Astrocyte of the spinal cord (primary cell): ENCODE measurements at regions not wholly inside any gene's neighbourhood (a gene's known extent, or its start where the extent isn't known, plus 50 kb on each side); places are given as distances from the start of the nearest gene placed in this dataset.
"Not testable (repeated sequence)": the region's sequence is repeated elsewhere in the genome, so short reads cannot be mapped to it uniquely, and the experiment has no call there.

Source experiments
- DNase-seq: peaks from one replicate; pipeline ENCODE4 v3.0.0; 2011; ENCODE audit warnings: low read depth, low spot score
- H3K4me3 ChIP-seq: 2 replicates; pipeline ENCODE4 v1.5.1; 2011; ENCODE audit warnings: low read depth, mild to moderate bottlenecking, low read length, moderate library complexity
- in situ Hi-C: cut with HindIII; loops from 2 replicates; pipeline ENCODE4 v1.10.0; 2017; ENCODE audit warnings: low sequenced_read_pairs
- TF ChIP-seq, protein P1 (sequence below): IDR thresholded peaks from 2 replicates; pipeline ENCODE4 v1.5.1; 2012; ENCODE audit warnings: low read depth, mild to moderate bottlenecking, low read length, inconsistent platforms

DNA sequence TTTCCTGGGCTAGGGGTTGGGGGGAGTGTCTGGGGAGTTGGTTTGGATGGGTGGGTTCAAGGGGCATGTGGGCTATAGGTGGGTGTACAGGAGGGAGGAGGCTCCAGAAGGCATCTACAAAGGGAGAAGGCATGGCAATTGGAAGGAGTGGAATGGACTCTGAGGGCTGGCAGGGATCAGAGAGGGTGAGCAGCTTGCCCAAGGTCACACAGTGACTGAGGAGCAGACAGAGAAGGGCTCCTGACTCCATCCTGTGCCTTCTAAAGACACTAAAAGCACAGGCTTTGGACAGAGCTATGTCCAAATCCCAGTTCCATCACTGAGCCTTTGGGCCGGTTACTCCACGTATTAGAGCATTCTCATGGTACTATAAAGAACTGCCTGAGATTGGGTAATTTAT, 151.8 kb downstream of the PTPRU start:
- no peak overlapping the region for H3K4me3 ChIP-seq
- DNase-seq: no peak
- TF ChIP-seq, protein P1, sequence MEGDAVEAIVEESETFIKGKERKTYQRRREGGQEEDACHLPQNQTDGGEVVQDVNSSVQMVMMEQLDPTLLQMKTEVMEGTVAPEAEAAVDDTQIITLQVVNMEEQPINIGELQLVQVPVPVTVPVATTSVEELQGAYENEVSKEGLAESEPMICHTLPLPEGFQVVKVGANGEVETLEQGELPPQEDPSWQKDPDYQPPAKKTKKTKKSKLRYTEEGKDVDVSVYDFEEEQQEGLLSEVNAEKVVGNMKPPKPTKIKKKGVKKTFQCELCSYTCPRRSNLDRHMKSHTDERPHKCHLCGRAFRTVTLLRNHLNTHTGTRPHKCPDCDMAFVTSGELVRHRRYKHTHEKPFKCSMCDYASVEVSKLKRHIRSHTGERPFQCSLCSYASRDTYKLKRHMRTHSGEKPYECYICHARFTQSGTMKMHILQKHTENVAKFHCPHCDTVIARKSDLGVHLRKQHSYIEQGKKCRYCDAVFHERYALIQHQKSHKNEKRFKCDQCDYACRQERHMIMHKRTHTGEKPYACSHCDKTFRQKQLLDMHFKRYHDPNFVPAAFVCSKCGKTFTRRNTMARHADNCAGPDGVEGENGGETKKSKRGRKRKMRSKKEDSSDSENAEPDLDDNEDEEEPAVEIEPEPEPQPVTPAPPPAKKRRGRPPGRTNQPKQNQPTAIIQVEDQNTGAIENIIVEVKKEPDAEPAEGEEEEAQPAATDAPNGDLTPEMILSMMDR: no peak
- in situ Hi-C loops: loop anchor here (25.0 kb wide), 1 partner anchor 151 kb away; the partner anchor contains the start of genes MECR and PTPRU

DNA sequence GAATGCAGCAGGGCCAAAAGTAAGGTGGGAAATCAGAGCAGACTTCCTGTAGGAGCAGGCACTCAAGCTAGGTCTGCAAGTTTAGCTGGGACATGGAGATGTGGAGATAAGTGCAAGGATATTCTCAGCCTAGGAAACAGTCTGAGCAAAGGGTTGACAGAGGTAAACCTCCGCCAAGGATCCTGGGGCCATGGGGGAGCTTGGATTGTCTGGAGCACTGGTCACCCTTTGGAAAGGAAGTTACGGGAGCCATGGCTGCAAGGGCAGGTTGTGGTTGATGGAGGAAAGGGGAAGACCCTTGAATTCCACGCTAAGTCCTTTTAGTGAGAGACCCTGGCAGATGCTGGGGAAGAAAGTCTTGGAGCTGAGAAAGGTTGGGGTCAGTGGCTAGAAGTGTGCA, 150.9 kb downstream of the PTPRU start:
- DNase-seq: no peak
- H3K4me3 ChIP-seq: no peak overlapping the region
- in situ Hi-C loops: loop anchor here (25.0 kb wide), 1 partner anchor 150 kb away; the partner anchor contains the start of genes MECR and PTPRU
- TF ChIP-seq, protein P1: no peak

DNA sequence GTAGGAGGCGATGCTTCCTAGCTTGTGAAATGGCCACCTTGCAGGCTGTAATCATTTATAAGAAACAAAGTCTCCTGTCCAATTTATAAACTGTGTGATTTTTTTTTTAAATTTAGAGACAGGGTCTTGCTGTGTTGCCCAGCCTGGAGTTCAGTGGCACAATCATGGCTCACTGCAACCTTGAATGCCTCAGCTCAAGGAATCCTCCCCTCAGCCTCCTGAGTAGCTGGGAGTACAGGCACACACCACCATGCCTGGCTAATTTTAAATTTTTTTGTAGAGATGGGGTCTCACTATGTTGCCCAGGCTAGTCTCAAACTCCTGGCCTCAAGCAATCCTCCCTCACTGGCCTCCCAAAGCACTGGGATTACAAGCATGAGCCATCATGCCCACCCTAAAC, 150.1 kb downstream of the PTPRU start:
- not testable (repeated sequence) for DNase-seq, H3K4me3 ChIP-seq
- in situ Hi-C loops: loop anchor here (25.0 kb wide), 1 partner anchor 149 kb away; the partner anchor contains the start of genes MECR and PTPRU

DNA sequence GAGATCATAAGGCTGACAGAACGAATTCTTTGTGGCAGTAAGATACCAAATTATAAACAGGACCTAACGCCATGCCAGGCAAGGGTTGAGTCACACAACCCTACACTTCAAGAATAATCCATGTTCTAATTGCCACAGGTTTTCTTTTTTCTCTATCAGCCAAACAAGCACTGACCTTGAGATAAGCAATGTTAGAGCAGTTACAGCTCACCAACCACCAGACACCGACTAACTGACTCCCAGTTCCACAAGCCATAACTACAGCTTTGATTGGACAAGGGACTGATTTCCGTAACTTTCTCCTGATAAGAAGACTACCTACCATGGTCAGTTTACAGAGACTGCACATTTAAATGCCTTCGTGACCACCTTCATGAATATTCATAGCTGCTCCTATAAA, 149.6 kb downstream of the PTPRU start:
- TF ChIP-seq, protein P1: no peak
- H3K4me3 ChIP-seq: no peak overlapping the region
- in situ Hi-C loops: loop anchor here (25.0 kb wide), 1 partner anchor 149 kb away; the partner anchor contains the start of genes MECR and PTPRU
- peak; percentile 14 for DNase-seq

DNA sequence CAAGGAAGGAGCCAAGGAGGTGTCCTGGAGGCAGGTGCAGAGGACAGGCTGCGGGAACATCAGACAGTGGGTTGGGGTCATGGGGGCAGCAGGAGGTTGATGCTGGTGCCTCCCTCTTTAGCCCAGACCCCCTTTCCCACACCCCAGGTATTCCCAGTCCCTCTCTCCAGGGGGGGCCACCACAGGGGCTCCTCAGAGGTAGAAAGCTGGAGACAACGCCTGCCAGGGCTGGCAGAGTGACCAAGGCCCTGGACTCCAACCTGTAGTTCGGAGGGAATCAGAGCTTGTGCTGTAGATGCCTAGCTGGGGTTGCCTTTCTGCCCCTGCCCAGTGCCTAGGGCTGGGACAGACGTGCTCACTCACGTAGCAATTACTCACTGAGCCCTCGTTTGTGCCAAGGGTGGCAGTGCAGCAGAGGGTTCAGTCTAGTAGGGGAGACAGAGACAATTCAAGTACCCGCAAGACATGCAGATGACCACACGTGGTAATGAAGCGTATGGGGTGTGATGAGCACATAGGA, 148.2 kb downstream of the PTPRU start:
- H3K4me3 ChIP-seq: no peak overlapping the region
- TF ChIP-seq, protein P1: no peak
- in situ Hi-C loops: loop anchor here (25.0 kb wide), 1 partner anchor 147 kb away; the partner anchor contains the start of genes MECR and PTPRU
- DNase-seq: no peak

DNA sequence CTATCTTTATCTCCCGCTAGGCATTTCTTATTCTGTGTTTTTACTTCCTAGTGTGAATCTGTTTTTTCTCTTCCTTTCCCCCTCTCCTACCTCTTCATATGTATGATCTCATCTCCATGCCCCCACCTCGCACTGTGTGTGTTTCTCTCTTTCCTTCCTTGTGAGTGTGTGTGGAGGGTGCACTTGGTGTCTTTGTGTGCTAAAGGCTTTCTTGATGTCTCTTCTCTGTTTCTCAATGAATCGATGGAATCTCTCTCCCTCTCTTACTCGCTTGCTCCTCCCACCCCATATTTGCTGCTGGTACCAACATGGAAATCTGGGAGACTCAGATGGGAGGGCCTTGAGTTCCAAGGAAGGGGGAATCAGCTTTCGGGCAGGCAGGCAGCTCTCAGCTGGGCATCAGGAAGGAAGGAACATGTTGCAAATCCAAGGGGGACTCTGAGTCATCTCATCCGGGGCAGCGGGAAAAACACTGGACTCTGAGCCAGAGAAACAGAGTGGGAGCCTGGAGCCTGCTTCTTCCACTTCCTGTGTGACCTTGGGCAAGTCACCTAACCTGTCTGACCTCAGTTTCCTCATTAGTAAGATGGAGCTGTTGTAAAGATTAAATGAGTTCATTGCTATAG, 147.5 kb downstream of the PTPRU start:
- no peak overlapping the region for H3K4me3 ChIP-seq
- in situ Hi-C loops: loop anchor here (25.0 kb wide), 1 partner anchor 147 kb away; the partner anchor contains the start of genes MECR and PTPRU
- peak; percentile 59 for DNase-seq
- TF ChIP-seq, protein P1: no peak
